GM12878 (cell line): ENCODE measurements at regions not wholly inside any gene's neighbourhood (a gene's known extent, or its start where the extent isn't known, plus 50 kb on each side); places are given as distances from the start of the nearest gene placed in this dataset.

Experiments
- BCL11A ChIP-seq: IDR thresholded peaks from 2 replicates; pipeline ENCODE4 v1.6.1; 2011; ENCODE audit warnings: low read depth, low read length
- BRCA1 ChIP-seq: IDR thresholded peaks from 2 replicates; pipeline ENCODE4 v1.6.1; 2011; ENCODE audit warnings: low read depth, low read length, improper control_type of control experiment
- EED ChIP-seq: sonication (generic); IDR thresholded peaks from 2 replicates; pipeline ENCODE4 v1.6.1; 2016; ENCODE audit warnings: antibody characterized with exemption, low read depth
- EP300 ChIP-seq, 2 experiments: fragments of 150-350 bp in 1 of 2; IDR thresholded peaks; 2 replicates each; pipeline ENCODE4 v1.6.1; 2011 to 2012; ENCODE audit warnings: low read depth in 2 of 2, low read length in 2 of 2, borderline replicate concordance in 1 of 2, improper control_type of control experiment in 1 of 2, inconsistent platforms in 1 of 2; ENCODE audit not compliant: control insufficient read depth in 1 of 2
- MTA3 ChIP-seq: IDR thresholded peaks from 2 replicates; pipeline ENCODE4 v1.6.1; 2012; ENCODE audit warnings: low read length, inconsistent platforms, borderline replicate concordance
- NRF1 ChIP-seq: conservative IDR thresholded peaks from 2 replicates; pipeline ENCODE4 v1.6.1; 2011; ENCODE audit warnings: mild to moderate bottlenecking, low read depth, low read length, improper control_type of control experiment
- POLR2A ChIP-seq: IDR thresholded peaks from 2 replicates; pipeline ENCODE4 v1.6.1; 2011; ENCODE audit warnings: low read depth, mild to moderate bottlenecking, low read length
- POLR2AphosphoS2 ChIP-seq: IDR thresholded peaks from 2 replicates; pipeline ENCODE4 v1.6.1; 2011; ENCODE audit warnings: low read depth, mild to moderate bottlenecking, low read length, improper control_type of control experiment, moderate library complexity
- POLR2AphosphoS5 ChIP-seq: IDR thresholded peaks from 2 replicates; pipeline ENCODE4 v1.6.1; 2011; ENCODE audit warnings: mild to moderate bottlenecking, low read length, inconsistent platforms
- SMC3 ChIP-seq: IDR thresholded peaks from 2 replicates; pipeline ENCODE4 v1.6.1; 2011; ENCODE audit warnings: low read length, improper control_type of control experiment, borderline replicate concordance
- SP1 ChIP-seq: IDR thresholded peaks from one replicate; pipeline ENCODE4 v1.6.1; 2011; ENCODE audit warnings: low read depth, low read length
- TCF3 ChIP-seq: IDR thresholded peaks from 2 replicates; pipeline ENCODE4 v1.6.1; 2012; ENCODE audit warnings: low read depth, mild to moderate bottlenecking, low read length, borderline replicate concordance; ENCODE audit not compliant: insufficient read depth
- ZNF207 ChIP-seq: fragments of 450-650 bp; IDR thresholded peaks from 2 replicates; pipeline ENCODE4 v1.6.1; 2014; ENCODE audit warnings: antibody characterized with exemption, mild to moderate bottlenecking, borderline replicate concordance
- ZNF217 ChIP-seq: fragments of 450-650 bp; IDR thresholded peaks from 2 replicates; pipeline ENCODE4 v1.6.1; 2017; ENCODE audit warnings: antibody characterized with exemption, mild to moderate bottlenecking
- TF ChIP-seq, protein P1 (sequence below): fragments of 450-650 bp; formaldehyde crosslinking; IDR thresholded peaks from 2 replicates; pipeline ENCODE4 v1.4.0; 2022; ENCODE audit warnings: mild to moderate bottlenecking, moderate library complexity

DNA sequence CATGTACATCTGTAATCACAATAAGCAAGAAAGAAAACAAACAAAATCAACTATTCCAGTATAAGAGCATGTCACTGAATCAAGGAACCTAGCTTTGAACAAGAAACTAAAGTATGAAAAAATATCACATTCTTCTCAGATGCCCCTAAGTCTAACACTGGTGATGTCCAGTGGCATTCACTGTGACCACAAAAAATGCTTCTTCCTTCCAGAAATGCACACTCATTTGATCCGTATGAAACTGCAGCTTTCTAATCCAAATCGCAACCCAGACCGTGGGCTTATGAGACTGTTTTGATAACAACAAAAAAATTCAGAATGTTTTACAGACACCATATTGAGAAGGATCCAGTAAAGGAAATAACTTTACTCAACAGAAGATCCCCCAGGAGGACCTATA, 320.1 kb upstream of the TARS1 start (continued):
- TF ChIP-seq, protein P1, sequence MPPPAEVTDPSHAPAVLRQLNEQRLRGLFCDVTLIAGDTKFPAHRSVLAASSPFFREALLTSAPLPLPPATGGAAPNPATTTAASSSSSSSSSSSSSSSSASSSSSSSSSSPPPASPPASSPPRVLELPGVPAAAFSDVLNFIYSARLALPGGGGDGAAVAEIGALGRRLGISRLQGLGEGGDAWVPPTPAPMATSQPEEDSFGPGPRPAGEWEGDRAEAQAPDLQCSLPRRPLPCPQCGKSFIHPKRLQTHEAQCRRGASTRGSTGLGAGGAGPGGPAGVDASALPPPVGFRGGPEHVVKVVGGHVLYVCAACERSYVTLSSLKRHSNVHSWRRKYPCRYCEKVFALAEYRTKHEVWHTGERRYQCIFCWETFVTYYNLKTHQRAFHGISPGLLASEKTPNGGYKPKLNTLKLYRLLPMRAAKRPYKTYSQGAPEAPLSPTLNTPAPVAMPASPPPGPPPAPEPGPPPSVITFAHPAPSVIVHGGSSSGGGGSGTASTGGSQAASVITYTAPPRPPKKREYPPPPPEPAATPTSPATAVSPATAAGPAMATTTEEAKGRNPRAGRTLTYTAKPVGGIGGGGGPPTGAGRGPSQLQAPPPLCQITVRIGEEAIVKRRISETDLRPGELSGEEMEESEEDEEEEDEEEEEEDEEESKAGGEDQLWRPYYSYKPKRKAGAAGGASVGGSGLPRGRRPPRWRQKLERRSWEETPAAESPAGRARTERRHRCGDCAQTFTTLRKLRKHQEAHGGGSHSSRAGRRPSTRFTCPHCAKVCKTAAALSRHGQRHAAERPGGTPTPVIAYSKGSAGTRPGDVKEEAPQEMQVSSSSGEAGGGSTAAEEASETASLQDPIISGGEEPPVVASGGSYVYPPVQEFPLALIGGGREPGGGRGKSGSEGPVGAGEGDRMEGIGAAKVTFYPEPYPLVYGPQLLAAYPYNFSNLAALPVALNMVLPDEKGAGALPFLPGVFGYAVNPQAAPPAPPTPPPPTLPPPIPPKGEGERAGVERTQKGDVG (CRISPR knock-in tag): no peak
- no peak for TF ChIP-seq BRCA1
- TF ChIP-seq POLR2AphosphoS5: no peak
- TF ChIP-seq EP300 (IDR thresholded peaks at IDR 0.05; ENCODE audit: borderline replicate concordance in 1 of 2, control insufficient read depth in 1 of 2, low read depth in 2 of 2, low read length in 2 of 2): no peak
- no peak for TF ChIP-seq MTA3
- no peak for TF ChIP-seq EED
- no peak for TF ChIP-seq POLR2AphosphoS2
- no peak for TF ChIP-seq SP1
- no peak for TF ChIP-seq NRF1
- no peak for TF ChIP-seq BCL11A
- no peak for TF ChIP-seq ZNF207
- no peak for TF ChIP-seq POLR2A
- TF ChIP-seq ZNF217: no peak
- TF ChIP-seq SMC3: no peak
- TF ChIP-seq TCF3: no peak
- TF ChIP-seq, all 136 proteins: peak for 0
